ENCODE measurements at regions not wholly inside any gene's neighbourhood (a gene's known extent, or its start where the extent isn't known, plus 50 kb on each side); places are given as distances from the start of the nearest gene placed in this dataset.

- Histone ChIP-seq H3K4me3 (ENCODE audit: low read length) (no peak overlapping the region), H3K27ac (ENCODE audit: low read depth, low read length) (no peak overlapping the region)
Measured at GRCh38 chr15:37260255-37260654, 159.9 kb upstream of the MEIS2 start.

GRCh38 chr15:37261685-37262084 is 161.3 kb upstream of the MEIS2 start:
- Histone ChIP-seq H3K9me3 (ENCODE audit: insufficient read depth, low read depth, low read length) (no peaks in the 10 kb centered on the region), H3K4me3 (ENCODE audit: low read length) (no peak overlapping the region), H3K9ac (ENCODE audit: low read depth, low read length) (no peak overlapping the region), H3K4me1 (ENCODE audit: insufficient read depth, low read length) (no peaks in the 10 kb centered on the region), H3K36me3 (ENCODE audit: insufficient read depth, low read length) (no peaks in the 10 kb centered on the region), H3K27ac (ENCODE audit: low read depth, low read length) (no peak overlapping the region), H3K27me3 (ENCODE audit: insufficient read depth, low read length) (no peaks in the 10 kb centered on the region)
- WGBS: 100% methylated on average over 2 of the region's 4 CpGs

More at GRCh38 chr15:37260255-37260654, 159.9 kb upstream of the MEIS2 start:
- Histone ChIP-seq H3K9ac (ENCODE audit: low read depth, low read length) (no peak overlapping the region), H3K9me3 (ENCODE audit: insufficient read depth, low read depth, low read length) (no peaks in the 10 kb centered on the region), H3K27me3 (ENCODE audit: insufficient read depth, low read length) (no peaks in the 10 kb centered on the region), H3K4me1 (ENCODE audit: insufficient read depth, low read length) (no peaks in the 10 kb centered on the region), H3K36me3 (ENCODE audit: insufficient read depth, low read length) (no peaks in the 10 kb centered on the region)

GRCh38 chr15:37262922-37263608 is 162.7 kb upstream of the MEIS2 start:
- Histone ChIP-seq H3K36me3 (ENCODE audit: insufficient read depth, low read length) (no peaks in the 10 kb centered on the region), H3K27ac (ENCODE audit: low read depth, low read length) (no peak overlapping the region), H3K4me3 (ENCODE audit: low read length) (no peak overlapping the region), H3K4me1 (ENCODE audit: insufficient read depth, low read length) (no peaks in the 10 kb centered on the region), H3K9ac (ENCODE audit: low read depth, low read length) (no peak overlapping the region), H3K27me3 (ENCODE audit: insufficient read depth, low read length) (no peaks in the 10 kb centered on the region), H3K9me3 (ENCODE audit: insufficient read depth, low read depth, low read length) (no peaks in the 10 kb centered on the region)
- 85% methylated on average over 2 of the region's 3 CpGs for WGBS

GRCh38 chr15:37289109-37289765 is 188.9 kb upstream of the MEIS2 start:
- Histone ChIP-seq H3K27ac (ENCODE audit: low read depth, low read length) (no peak overlapping the region), H3K9me3 (ENCODE audit: insufficient read depth, low read depth, low read length) (no peaks in the 10 kb centered on the region), H3K27me3 (ENCODE audit: insufficient read depth, low read length) (no peaks in the 10 kb centered on the region), H3K36me3 (ENCODE audit: insufficient read depth, low read length) (no peaks in the 10 kb centered on the region), H3K9ac (ENCODE audit: low read depth, low read length) (no peak overlapping the region), H3K4me3 (ENCODE audit: low read length) (no peak overlapping the region), H3K4me1 (ENCODE audit: insufficient read depth, low read length) (no peaks in the 10 kb centered on the region)
- WGBS: 76% methylated on average over 3 of the region's 3 CpGs

- Histone ChIP-seq H3K36me3 (ENCODE audit: insufficient read depth, low read length) (no peaks in the 10 kb centered on the region), H3K4me3 (ENCODE audit: low read length) (no peak overlapping the region), H3K27ac (ENCODE audit: low read depth, low read length) (no peak overlapping the region), H3K4me1 (ENCODE audit: insufficient read depth, low read length) (no peaks in the 10 kb centered on the region), H3K9ac (ENCODE audit: low read depth, low read length) (no peak overlapping the region), H3K27me3 (ENCODE audit: insufficient read depth, low read length) (no peaks in the 10 kb centered on the region), H3K9me3 (ENCODE audit: insufficient read depth, low read depth, low read length) (no peaks in the 10 kb centered on the region)
- 94% methylated on average over 1 of the region's 1 CpG for WGBS
Measured at GRCh38 chr15:37291920-37292319, 191.6 kb upstream of the MEIS2 start.

GRCh38 chr15:37298271-37298670 is 197.9 kb upstream of the MEIS2 start:
- WGBS: 88% methylated on average over 1 of the region's 1 CpG

GRCh38 chr15:37339437-37339836 is 239.1 kb upstream of the MEIS2 start:
- H3K9ac ChIP-seq (ENCODE audit: low read depth, low read length): no peak overlapping the region
- WGBS: 87% methylated on average over 3 of the region's 3 CpGs
- H3K9me3 ChIP-seq (ENCODE audit: insufficient read depth, low read depth, low read length): no peaks in the 10 kb centered on the region
- no peak overlapping the region for H3K4me3 ChIP-seq (ENCODE audit: low read length)
- H3K4me1 ChIP-seq (ENCODE audit: insufficient read depth, low read length): no peaks in the 10 kb centered on the region
- H3K27ac ChIP-seq (ENCODE audit: low read depth, low read length): no peak overlapping the region
- H3K27me3 ChIP-seq (ENCODE audit: insufficient read depth, low read length): no peaks in the 10 kb centered on the region
- H3K36me3 ChIP-seq (ENCODE audit: insufficient read depth, low read length): no peaks in the 10 kb centered on the region

More at GRCh38 chr15:37298271-37298670, 197.9 kb upstream of the MEIS2 start:
- Histone ChIP-seq H3K9me3 (ENCODE audit: insufficient read depth, low read depth, low read length) (no peaks in the 10 kb centered on the region), H3K4me3 (ENCODE audit: low read length) (no peak overlapping the region), H3K27me3 (ENCODE audit: insufficient read depth, low read length) (no peaks in the 10 kb centered on the region), H3K36me3 (ENCODE audit: insufficient read depth, low read length) (no peaks in the 10 kb centered on the region), H3K9ac (ENCODE audit: low read depth, low read length) (no peak overlapping the region), H3K27ac (ENCODE audit: low read depth, low read length) (no peak overlapping the region), H3K4me1 (ENCODE audit: insufficient read depth, low read length) (no peaks in the 10 kb centered on the region)

- no peak overlapping the region for H3K27ac ChIP-seq (ENCODE audit: low read depth, low read length)
- 95% methylated on average over 3 of the region's 3 CpGs for WGBS
- H3K4me3 ChIP-seq (ENCODE audit: low read length): no peak overlapping the region
- H3K9ac ChIP-seq (ENCODE audit: low read depth, low read length): no peak overlapping the region
- no peaks in the 10 kb centered on the region for H3K9me3 ChIP-seq (ENCODE audit: insufficient read depth, low read depth, low read length)
- H3K36me3 ChIP-seq (ENCODE audit: insufficient read depth, low read length): no peaks in the 10 kb centered on the region
- no peaks in the 10 kb centered on the region for H3K4me1 ChIP-seq (ENCODE audit: insufficient read depth, low read length)
- no peaks in the 10 kb centered on the region for H3K27me3 ChIP-seq (ENCODE audit: insufficient read depth, low read length)
Measured at GRCh38 chr15:37339856-37340255, 239.5 kb upstream of the MEIS2 start.

GRCh38 chr15:37340438-37340837 is 240.1 kb upstream of the MEIS2 start:
- 83% methylated on average over 2 of the region's 2 CpGs for WGBS
- Histone ChIP-seq H3K36me3 (ENCODE audit: insufficient read depth, low read length) (no peaks in the 10 kb centered on the region), H3K9ac (ENCODE audit: low read depth, low read length) (no peak overlapping the region)

GRCh38 chr15:37359101-37359892 is 258.9 kb upstream of the MEIS2 start:
- no peaks in the 10 kb centered on the region for H3K27me3 ChIP-seq (ENCODE audit: insufficient read depth, low read length)
- WGBS: 89% methylated on average over 8 of the region's 8 CpGs
- no peak overlapping the region for H3K27ac ChIP-seq (ENCODE audit: low read depth, low read length)
- peaks cover 16% of the 10 kb centered on the region for H3K4me1 ChIP-seq (ENCODE audit: insufficient read depth, low read length)
- H3K36me3 ChIP-seq (ENCODE audit: insufficient read depth, low read length): no peaks in the 10 kb centered on the region
- no peaks in the 10 kb centered on the region for H3K9me3 ChIP-seq (ENCODE audit: insufficient read depth, low read depth, low read length)
- no peak overlapping the region for H3K9ac ChIP-seq (ENCODE audit: low read depth, low read length)
- H3K4me3 ChIP-seq (ENCODE audit: low read length): no peak overlapping the region

More at GRCh38 chr15:37340438-37340837, 240.1 kb upstream of the MEIS2 start:
- Histone ChIP-seq H3K4me3 (ENCODE audit: low read length) (no peak overlapping the region), H3K27me3 (ENCODE audit: insufficient read depth, low read length) (no peaks in the 10 kb centered on the region), H3K27ac (ENCODE audit: low read depth, low read length) (no peak overlapping the region), H3K9me3 (ENCODE audit: insufficient read depth, low read depth, low read length) (no peaks in the 10 kb centered on the region), H3K4me1 (ENCODE audit: insufficient read depth, low read length) (no peaks in the 10 kb centered on the region)

- peaks cover 16% of the 10 kb centered on the region for H3K4me1 ChIP-seq (ENCODE audit: insufficient read depth, low read length)
- no peaks in the 10 kb centered on the region for H3K27me3 ChIP-seq (ENCODE audit: insufficient read depth, low read length)
- no peaks in the 10 kb centered on the region for H3K9me3 ChIP-seq (ENCODE audit: insufficient read depth, low read depth, low read length)
- H3K27ac ChIP-seq (ENCODE audit: low read depth, low read length): no peak overlapping the region
- no peak overlapping the region for H3K4me3 ChIP-seq (ENCODE audit: low read length)
- 95% methylated on average over 6 of the region's 6 CpGs for WGBS
- H3K9ac ChIP-seq (ENCODE audit: low read depth, low read length): no peak overlapping the region
- H3K36me3 ChIP-seq (ENCODE audit: insufficient read depth, low read length): no peaks in the 10 kb centered on the region
Measured at GRCh38 chr15:37359893-37360290, 259.5 kb upstream of the MEIS2 start.
